WTC11 (cell line): ENCODE measurements at regions not wholly inside any gene's neighbourhood (a gene's known extent, or its start where the extent isn't known, plus 50 kb on each side); places are given as distances from the start of the nearest gene placed in this dataset.

ENCODE experiments used
- CTCF ChIP-seq: fragments of 200-600 bp; IDR thresholded peaks from 2 replicates; pipeline ENCODE4 v1.8.0; 2022; ENCODE audit warnings: antibody characterized with exemption
- RELA ChIP-seq: sonication (generic); formaldehyde crosslinking; IDR thresholded peaks from 2 replicates; pipeline ENCODE4 v1.8.1; 2022; ENCODE audit warnings: missing genetic modification reagents, mild to moderate bottlenecking, borderline replicate concordance
- STAT6 ChIP-seq: sonication (generic); formaldehyde crosslinking; conservative IDR thresholded peaks from 2 replicates; pipeline ENCODE4 v1.8.1; 2023; ENCODE audit warnings: mild to moderate bottlenecking, low read depth, missing genetic modification reagents, moderate library complexity

GRCh38 chr5:125376059-125376641 lies 629.7 kb upstream of the ZNF608 start:
- TF ChIP-seq STAT6 (CRISPR knock-in tag) (no peak), CTCF (no peak), RELA (CRISPR knock-in tag) (no peak)
